ENCODE measurements at regions not wholly inside any gene's neighbourhood (a gene's known extent, or its start where the extent isn't known, plus 50 kb on each side); places are given as distances from the start of the nearest gene placed in this dataset.
A peak's percentile ranks its signal among the peaks of the same experiment; 100 is the strongest.

DNA sequence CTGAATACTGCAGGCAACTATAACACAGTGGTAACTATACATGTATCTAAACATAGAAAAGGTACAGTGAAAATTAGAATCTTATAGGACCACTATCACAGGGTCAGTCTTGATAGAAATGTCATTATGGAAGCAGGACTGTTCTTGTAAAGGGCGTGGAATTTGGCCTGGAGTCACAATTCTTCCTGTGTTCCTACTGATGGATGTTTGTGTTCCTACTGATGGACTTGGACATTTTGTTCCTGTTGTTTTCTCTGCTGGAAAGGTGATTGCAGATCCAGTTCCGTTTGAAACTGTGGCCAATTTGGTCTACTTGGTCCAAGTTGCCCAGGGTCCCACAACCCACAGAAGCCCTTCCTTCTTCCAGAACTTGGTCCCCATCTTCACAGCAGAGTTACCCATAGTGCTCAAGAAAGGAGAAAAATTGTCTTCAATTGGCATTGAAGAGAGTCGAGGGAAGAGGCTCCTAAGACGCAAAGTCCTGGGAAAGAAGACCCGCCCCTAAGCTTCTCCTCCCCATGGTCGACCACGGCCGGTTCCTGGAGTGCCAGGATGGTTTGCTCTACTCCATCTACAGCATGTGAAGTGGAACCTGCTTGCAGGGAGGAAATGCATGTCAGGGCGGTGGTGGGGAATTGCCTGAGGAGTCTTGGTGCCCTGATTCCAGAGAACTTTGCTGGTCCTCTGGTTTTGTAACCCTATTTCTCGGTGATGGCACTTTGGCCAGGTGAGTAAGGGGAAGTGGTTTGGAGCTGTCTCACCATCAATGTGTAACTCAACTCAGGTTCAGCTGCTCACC is 102.8 kb upstream of the RAB12 start:
- Histone ChIP-seq H3K9me3 (ENCODE audit: severe bottlenecking) (no peaks in the 10 kb centered on the region), H3K27me3 (ENCODE audit: insufficient read depth, low read depth, severe bottlenecking) (no peaks in the 10 kb centered on the region), H3K4me3 (ENCODE audit: low read depth, low read length) (no peak overlapping the region), H3K36me3 (no peaks in the 10 kb centered on the region), H3K27ac (no peak overlapping the region)
- no peak for DNase-seq
- TF ChIP-seq, protein P1, sequence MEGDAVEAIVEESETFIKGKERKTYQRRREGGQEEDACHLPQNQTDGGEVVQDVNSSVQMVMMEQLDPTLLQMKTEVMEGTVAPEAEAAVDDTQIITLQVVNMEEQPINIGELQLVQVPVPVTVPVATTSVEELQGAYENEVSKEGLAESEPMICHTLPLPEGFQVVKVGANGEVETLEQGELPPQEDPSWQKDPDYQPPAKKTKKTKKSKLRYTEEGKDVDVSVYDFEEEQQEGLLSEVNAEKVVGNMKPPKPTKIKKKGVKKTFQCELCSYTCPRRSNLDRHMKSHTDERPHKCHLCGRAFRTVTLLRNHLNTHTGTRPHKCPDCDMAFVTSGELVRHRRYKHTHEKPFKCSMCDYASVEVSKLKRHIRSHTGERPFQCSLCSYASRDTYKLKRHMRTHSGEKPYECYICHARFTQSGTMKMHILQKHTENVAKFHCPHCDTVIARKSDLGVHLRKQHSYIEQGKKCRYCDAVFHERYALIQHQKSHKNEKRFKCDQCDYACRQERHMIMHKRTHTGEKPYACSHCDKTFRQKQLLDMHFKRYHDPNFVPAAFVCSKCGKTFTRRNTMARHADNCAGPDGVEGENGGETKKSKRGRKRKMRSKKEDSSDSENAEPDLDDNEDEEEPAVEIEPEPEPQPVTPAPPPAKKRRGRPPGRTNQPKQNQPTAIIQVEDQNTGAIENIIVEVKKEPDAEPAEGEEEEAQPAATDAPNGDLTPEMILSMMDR (IDR thresholded peaks at IDR 0.05; ENCODE audit: low read depth, low read length) = no peak

DNA sequence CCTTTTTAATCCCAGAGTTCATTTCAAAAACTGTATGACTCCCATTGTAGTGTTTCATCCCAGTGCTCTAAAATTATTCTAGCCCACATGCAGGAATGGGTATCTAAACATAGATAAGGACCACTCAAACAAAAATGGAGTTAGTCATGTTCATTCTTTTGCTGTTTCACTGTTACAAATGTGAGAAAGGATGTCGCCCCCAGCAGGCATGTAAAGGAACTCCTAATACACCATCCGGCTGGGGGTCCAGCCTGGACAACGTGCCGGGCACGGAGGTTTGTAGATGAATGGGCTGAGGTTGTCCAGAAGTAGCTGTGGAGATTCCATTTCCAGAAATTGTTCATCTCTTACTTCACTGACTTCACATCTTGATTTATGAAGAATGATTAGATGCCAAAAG is 101.9 kb upstream of the RAB12 start:
- TF ChIP-seq, protein P1 (IDR thresholded peaks at IDR 0.05; ENCODE audit: low read depth, low read length) = peak; percentile 53
- DNase-seq = peak; percentile 22
- Histone ChIP-seq H3K27ac (no peak overlapping the region), H3K9me3 (ENCODE audit: severe bottlenecking) (no peaks in the 10 kb centered on the region), H3K27me3 (ENCODE audit: insufficient read depth, low read depth, severe bottlenecking) (no peaks in the 10 kb centered on the region), H3K36me3 (no peaks in the 10 kb centered on the region), H3K4me3 (ENCODE audit: low read depth, low read length) (no peak overlapping the region)

DNA sequence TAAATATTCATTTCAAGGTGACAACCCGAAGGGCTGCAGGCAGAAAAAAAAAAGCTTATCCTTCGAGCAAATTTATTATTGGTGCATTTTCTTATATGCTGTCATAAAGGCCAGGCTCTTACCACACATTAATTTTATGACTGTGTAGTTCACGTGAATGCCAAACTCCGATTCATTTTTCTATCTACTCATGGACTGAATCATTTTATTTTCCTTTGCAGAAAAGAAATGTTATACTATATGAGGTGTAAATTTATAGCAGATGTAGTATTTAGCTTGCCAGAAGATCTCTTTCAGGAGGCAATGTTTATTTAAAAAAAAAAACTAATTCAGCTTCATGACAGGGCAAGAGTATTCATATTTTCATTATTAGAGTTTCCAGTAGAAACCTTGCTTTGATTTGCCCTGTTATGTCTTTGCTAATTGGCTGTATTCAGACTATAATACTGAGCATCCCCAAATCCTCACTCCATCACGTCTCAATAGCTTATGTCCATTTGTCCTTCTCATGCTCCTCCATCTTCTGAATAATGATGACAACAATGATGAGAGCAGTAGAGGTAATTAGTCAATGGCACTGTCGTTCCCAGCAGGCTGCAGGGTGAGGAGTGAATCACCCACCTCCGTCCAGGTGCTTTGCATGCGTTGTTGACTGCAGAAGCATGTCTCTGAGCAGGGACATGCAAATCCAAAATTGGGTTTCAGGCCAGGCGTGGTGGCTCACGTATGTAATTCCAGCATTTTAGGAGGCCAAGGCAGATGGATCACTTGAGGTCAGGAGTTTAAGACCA is 101.1 kb upstream of the RAB12 start:
- DNase-seq = no peak
- Histone ChIP-seq H3K4me3 (ENCODE audit: low read depth, low read length) (no peak overlapping the region), H3K36me3 (no peaks in the 10 kb centered on the region), H3K27me3 (ENCODE audit: insufficient read depth, low read depth, severe bottlenecking) (no peaks in the 10 kb centered on the region), H3K9me3 (ENCODE audit: severe bottlenecking) (no peaks in the 10 kb centered on the region), H3K27ac (no peak overlapping the region)
- TF ChIP-seq, protein P1 (IDR thresholded peaks at IDR 0.05; ENCODE audit: low read depth, low read length) = no peak

DNA sequence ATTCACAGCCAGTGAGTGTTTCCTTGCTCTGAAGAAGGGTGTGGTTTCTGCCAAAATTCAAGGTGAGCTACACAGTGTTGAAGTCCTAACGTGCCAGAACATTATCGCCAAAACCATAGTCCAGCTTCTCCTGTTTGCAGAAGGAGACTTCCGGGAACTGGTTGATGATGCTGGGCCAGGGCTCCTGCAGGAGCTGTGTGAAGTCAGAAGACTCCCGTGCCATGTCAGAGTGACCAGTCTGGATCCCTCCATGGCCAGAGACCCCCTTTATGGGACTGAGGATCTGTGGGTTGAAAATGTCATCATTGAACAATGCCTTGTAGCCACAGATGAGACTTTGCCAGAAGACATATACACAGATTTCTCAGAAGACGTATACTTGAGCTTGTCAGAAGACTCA is 96.0 kb upstream of the RAB12 start:
- no peak for DNase-seq
- Histone ChIP-seq H3K36me3 (no peaks in the 10 kb centered on the region), H3K27ac (no peak overlapping the region), H3K9me3 (ENCODE audit: severe bottlenecking) (no peaks in the 10 kb centered on the region), H3K4me3 (ENCODE audit: low read depth, low read length) (no peak overlapping the region), H3K27me3 (ENCODE audit: insufficient read depth, low read depth, severe bottlenecking) (no peaks in the 10 kb centered on the region)
- TF ChIP-seq, protein P1 (IDR thresholded peaks at IDR 0.05; ENCODE audit: low read depth, low read length) = no peak

DNA sequence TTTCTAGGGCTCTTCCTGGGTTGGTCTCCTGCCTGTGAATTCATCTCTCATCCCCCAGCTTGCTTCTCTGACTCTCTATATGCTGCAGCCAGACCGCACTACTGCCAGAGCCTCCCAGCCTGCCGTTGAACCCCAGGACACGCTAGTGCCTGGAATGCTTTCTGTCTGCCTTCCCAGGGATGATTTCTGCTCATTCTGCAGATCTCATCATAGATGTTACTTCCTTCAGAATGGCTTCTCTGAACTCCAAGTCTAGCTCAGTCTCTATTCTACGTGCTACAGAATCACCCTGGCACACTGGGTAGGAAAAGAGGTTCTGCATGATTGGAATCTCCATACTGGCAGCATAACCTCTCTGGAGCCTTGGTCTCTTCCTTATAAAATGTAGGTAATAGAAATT is 94.8 kb upstream of the RAB12 start:
- Histone ChIP-seq H3K9me3 (ENCODE audit: severe bottlenecking) (no peaks in the 10 kb centered on the region), H3K27me3 (ENCODE audit: insufficient read depth, low read depth, severe bottlenecking) (no peaks in the 10 kb centered on the region), H3K27ac (no peak overlapping the region), H3K4me3 (ENCODE audit: low read depth, low read length) (no peak overlapping the region), H3K36me3 (no peaks in the 10 kb centered on the region)
- TF ChIP-seq, protein P1 (IDR thresholded peaks at IDR 0.05; ENCODE audit: low read depth, low read length) = no peak
- no peak for DNase-seq

Measured in WERI-Rb-1 (cell line).